ENCODE measurements at regions not wholly inside any gene's neighbourhood (a gene's known extent, or its start where the extent isn't known, plus 50 kb on each side); places are given as distances from the start of the nearest gene placed in this dataset.

- no peak for DNase-seq (ENCODE audit: low read depth)
Observed at GRCh38 chr15:31975830-31976229, 54.5 kb upstream of the CHRNA7 start.

GRCh38 chr15:31977138-31977537 is 53.2 kb upstream of the CHRNA7 start:
- no peak for DNase-seq (ENCODE audit: low read depth)

GRCh38 chr15:31977812-31978661 is 52.3 kb upstream of the CHRNA7 start:
- peak; percentile 28 for DNase-seq (ENCODE audit: low read depth)
